Parathyroid adenoma (tissue), 2 donors: ENCODE measurements at regions not wholly inside any gene's neighbourhood (a gene's known extent, or its start where the extent isn't known, plus 50 kb on each side); places are given as distances from the start of the nearest gene placed in this dataset.

Experiments
- H2AFZ ChIP-seq: fragments of 300-600 bp; sonication (generic); one replicate; pipeline ENCODE4 v1.7.0; 2017; ENCODE audit warnings: antibody characterized with exemption, mild to moderate bottlenecking
- H3K27ac ChIP-seq: fragments of 300-600 bp; sonication (generic); one replicate; pipeline ENCODE4 v1.7.0; 2017
- H3K27me3 ChIP-seq: fragments of 300-600 bp; sonication (generic); one replicate; pipeline ENCODE4 v1.7.0; 2017; ENCODE audit warnings: low read length; ENCODE audit not compliant: control insufficient read depth, insufficient read depth
- H3K36me3 ChIP-seq: fragments of 300-600 bp; sonication (generic); one replicate; pipeline ENCODE4 v1.7.0; 2017; ENCODE audit warnings: low read length; ENCODE audit not compliant: control insufficient read depth, insufficient read depth
- H3K4me1 ChIP-seq: fragments of 300-600 bp; sonication (generic); one replicate; pipeline ENCODE4 v1.7.0; 2017; ENCODE audit warnings: control low read depth
- H3K4me2 ChIP-seq: fragments of 300-600 bp; sonication (generic); one replicate; pipeline ENCODE4 v1.7.0; 2017; ENCODE audit warnings: low read length
- H3K4me3 ChIP-seq: fragments of 300-600 bp; sonication (generic); one replicate; pipeline ENCODE4 v1.7.0; 2017; ENCODE audit warnings: low read depth, low read length
- H3K79me2 ChIP-seq: fragments of 300-600 bp; sonication (generic); one replicate; pipeline ENCODE4 v1.7.0; 2017; ENCODE audit warnings: control low read depth
- H3K9ac ChIP-seq: fragments of 300-600 bp; sonication (generic); one replicate; pipeline ENCODE4 v1.7.0; 2017; ENCODE audit warnings: mild to moderate bottlenecking
- H3K9me3 ChIP-seq: fragments of 300-600 bp; sonication (generic); one replicate; pipeline ENCODE4 v1.7.0; 2017; ENCODE audit warnings: low read length; ENCODE audit not compliant: control insufficient read depth
- CTCF ChIP-seq: fragments of 300-600 bp; sonication (generic); IDR thresholded peaks from one replicate; pipeline ENCODE4 v1.7.0; 2017; ENCODE audit warnings: antibody characterized with exemption, mild to moderate bottlenecking
- donor health status: primary hyperparathyroidism.

- Histone ChIP-seq H3K4me2 (no peak overlapping the region), H3K27ac (no peak overlapping the region), H3K9me3 (no peaks in the 10 kb centered on the region), H3K36me3 (no peaks in the 10 kb centered on the region), H3K79me2 (no peaks in the 10 kb centered on the region), H2AFZ (no peak overlapping the region), H3K4me1 (no peaks in the 10 kb centered on the region), H3K4me3 (no peak overlapping the region), H3K9ac (no peak overlapping the region), H3K27me3 (no peaks in the 10 kb centered on the region)
- TF ChIP-seq CTCF: no peak
Measured at GRCh38 chr1:218983848-218984247, 189.8 kb upstream of the LYPLAL1 start.

GRCh38 chr1:218985424-218985984 is 188.2 kb upstream of the LYPLAL1 start:
- no peaks in the 10 kb centered on the region for H3K9me3 ChIP-seq
- no peak overlapping the region for H3K27ac ChIP-seq
- no peak for TF ChIP-seq CTCF
- no peak overlapping the region for H3K4me3 ChIP-seq
- H3K79me2 ChIP-seq: no peaks in the 10 kb centered on the region
- H3K4me2 ChIP-seq: no peak overlapping the region
- no peaks in the 10 kb centered on the region for H3K4me1 ChIP-seq
- H3K36me3 ChIP-seq: no peaks in the 10 kb centered on the region
- no peak overlapping the region for H3K9ac ChIP-seq
- H2AFZ ChIP-seq: no peak overlapping the region
- H3K27me3 ChIP-seq: no peaks in the 10 kb centered on the region

GRCh38 chr1:218986816-218987215 is 186.9 kb upstream of the LYPLAL1 start:
- H3K4me1 ChIP-seq: no peaks in the 10 kb centered on the region
- no peak for TF ChIP-seq CTCF
- no peaks in the 10 kb centered on the region for H3K36me3 ChIP-seq
- no peaks in the 10 kb centered on the region for H3K9me3 ChIP-seq
- no peak overlapping the region for H3K4me2 ChIP-seq
- H3K4me3 ChIP-seq: no peak overlapping the region
- H2AFZ ChIP-seq: no peak overlapping the region
- no peaks in the 10 kb centered on the region for H3K27me3 ChIP-seq
- no peaks in the 10 kb centered on the region for H3K79me2 ChIP-seq
- H3K27ac ChIP-seq: no peak overlapping the region
- no peak overlapping the region for H3K9ac ChIP-seq

GRCh38 chr1:218990019-218990418 is 183.7 kb upstream of the LYPLAL1 start:
- no peaks in the 10 kb centered on the region for H3K36me3 ChIP-seq
- H2AFZ ChIP-seq: no peak overlapping the region
- no peaks in the 10 kb centered on the region for H3K79me2 ChIP-seq
- no peaks in the 10 kb centered on the region for H3K4me1 ChIP-seq
- H3K27ac ChIP-seq: no peak overlapping the region
- no peak for TF ChIP-seq CTCF
- no peak overlapping the region for H3K4me3 ChIP-seq
- no peaks in the 10 kb centered on the region for H3K27me3 ChIP-seq
- no peak overlapping the region for H3K9ac ChIP-seq
- H3K4me2 ChIP-seq: no peak overlapping the region
- no peaks in the 10 kb centered on the region for H3K9me3 ChIP-seq

GRCh38 chr1:218991089-218991488 is 182.6 kb upstream of the LYPLAL1 start:
- H3K9ac ChIP-seq: no peak overlapping the region
- no peaks in the 10 kb centered on the region for H3K36me3 ChIP-seq
- no peak overlapping the region for H3K27ac ChIP-seq
- H3K79me2 ChIP-seq: no peaks in the 10 kb centered on the region
- H3K4me3 ChIP-seq: no peak overlapping the region
- no peaks in the 10 kb centered on the region for H3K9me3 ChIP-seq
- no peaks in the 10 kb centered on the region for H3K4me1 ChIP-seq
- H2AFZ ChIP-seq: no peak overlapping the region
- H3K4me2 ChIP-seq: no peak overlapping the region
- TF ChIP-seq CTCF: no peak
- no peaks in the 10 kb centered on the region for H3K27me3 ChIP-seq
